ENCODE measurements at regions not wholly inside any gene's neighbourhood (a gene's known extent, or its start where the extent isn't known, plus 50 kb on each side); places are given as distances from the start of the nearest gene placed in this dataset.

DNA sequence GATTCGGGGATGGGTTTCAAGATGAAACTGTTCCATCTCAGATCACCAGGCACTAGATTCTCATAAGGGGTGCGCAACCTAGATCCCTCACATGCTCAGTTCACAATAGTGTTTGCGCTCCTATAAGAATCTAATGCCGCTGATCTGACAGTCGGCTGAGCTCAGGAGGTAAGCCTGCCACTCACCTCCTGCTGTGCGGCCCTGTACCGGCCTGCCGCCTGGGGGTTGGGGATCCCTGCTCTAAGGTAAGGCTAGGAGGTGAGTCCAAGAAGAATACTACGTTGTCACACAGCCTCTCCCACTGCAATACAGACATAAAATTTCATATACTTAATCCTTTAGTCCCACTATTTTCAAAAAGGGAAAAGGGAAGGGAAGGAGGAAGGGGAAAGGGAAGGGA is 213.4 kb upstream of the HCCS start:
- TF ChIP-seq EZH2 (IDR thresholded peaks at IDR 0.05) = no peak
- TF ChIP-seq, protein P1, sequence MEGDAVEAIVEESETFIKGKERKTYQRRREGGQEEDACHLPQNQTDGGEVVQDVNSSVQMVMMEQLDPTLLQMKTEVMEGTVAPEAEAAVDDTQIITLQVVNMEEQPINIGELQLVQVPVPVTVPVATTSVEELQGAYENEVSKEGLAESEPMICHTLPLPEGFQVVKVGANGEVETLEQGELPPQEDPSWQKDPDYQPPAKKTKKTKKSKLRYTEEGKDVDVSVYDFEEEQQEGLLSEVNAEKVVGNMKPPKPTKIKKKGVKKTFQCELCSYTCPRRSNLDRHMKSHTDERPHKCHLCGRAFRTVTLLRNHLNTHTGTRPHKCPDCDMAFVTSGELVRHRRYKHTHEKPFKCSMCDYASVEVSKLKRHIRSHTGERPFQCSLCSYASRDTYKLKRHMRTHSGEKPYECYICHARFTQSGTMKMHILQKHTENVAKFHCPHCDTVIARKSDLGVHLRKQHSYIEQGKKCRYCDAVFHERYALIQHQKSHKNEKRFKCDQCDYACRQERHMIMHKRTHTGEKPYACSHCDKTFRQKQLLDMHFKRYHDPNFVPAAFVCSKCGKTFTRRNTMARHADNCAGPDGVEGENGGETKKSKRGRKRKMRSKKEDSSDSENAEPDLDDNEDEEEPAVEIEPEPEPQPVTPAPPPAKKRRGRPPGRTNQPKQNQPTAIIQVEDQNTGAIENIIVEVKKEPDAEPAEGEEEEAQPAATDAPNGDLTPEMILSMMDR (IDR thresholded peaks at IDR 0.05) = no peak

Data from neural progenitor cell (in vitro differentiated cells).